ENCODE measurements at regions not wholly inside any gene's neighbourhood (a gene's known extent, or its start where the extent isn't known, plus 50 kb on each side); places are given as distances from the start of the nearest gene placed in this dataset.
"Not testable (repeated sequence)": the region's sequence is repeated elsewhere in the genome, so short reads cannot be mapped to it uniquely, and the experiment has no call there.

GRCh38 chr14:38062223-38062622 is 145.5 kb upstream of the SSTR1 start:
- DNase-seq (ENCODE audit: low spot score) = not testable (repeated sequence)

- no peak for DNase-seq (ENCODE audit: low spot score)
Observed at GRCh38 chr14:38063711-38064320, 143.9 kb upstream of the SSTR1 start.

DNA sequence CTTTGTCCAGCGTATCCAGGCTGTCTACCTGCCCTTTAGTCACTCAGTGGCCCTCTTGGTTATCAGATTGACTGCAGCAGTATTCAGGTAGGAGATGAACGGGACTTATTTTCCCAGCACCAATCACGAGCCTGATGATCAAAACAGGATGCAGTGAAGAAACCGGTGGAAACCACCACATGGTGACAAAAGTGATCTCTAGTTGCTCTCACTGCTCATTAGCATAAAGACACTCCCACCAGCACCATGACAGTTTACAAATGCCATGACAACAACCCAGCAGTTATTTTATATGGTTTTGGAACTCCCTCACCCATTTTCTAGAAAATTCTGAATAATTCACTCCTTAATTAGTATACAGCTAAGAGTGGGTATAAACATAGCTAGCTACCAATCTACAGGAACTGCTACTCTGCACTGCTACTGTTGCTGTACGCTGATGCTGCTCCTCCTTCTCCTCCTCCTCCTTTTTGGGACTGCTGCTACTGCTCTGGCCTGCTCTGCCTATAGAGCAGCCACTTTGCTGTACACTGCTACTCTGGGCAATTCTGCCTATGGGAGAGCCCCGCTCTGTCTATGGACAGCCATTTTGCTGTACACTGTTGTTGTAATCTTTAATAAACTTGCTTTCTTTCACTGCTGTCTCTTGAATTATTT is 142.5 kb upstream of the SSTR1 start:
- no peak for DNase-seq (ENCODE audit: low spot score)

GRCh38 chr14:38070061-38070588 is 137.6 kb upstream of the SSTR1 start:
- DNase-seq (ENCODE audit: low spot score) = no peak

GRCh38 chr14:38073641-38074040 is 134.1 kb upstream of the SSTR1 start:
- DNase-seq (ENCODE audit: low spot score) = no peak

GRCh38 chr14:38074081-38074480 is 133.6 kb upstream of the SSTR1 start:
- DNase-seq (ENCODE audit: low spot score) = no peak

DNA sequence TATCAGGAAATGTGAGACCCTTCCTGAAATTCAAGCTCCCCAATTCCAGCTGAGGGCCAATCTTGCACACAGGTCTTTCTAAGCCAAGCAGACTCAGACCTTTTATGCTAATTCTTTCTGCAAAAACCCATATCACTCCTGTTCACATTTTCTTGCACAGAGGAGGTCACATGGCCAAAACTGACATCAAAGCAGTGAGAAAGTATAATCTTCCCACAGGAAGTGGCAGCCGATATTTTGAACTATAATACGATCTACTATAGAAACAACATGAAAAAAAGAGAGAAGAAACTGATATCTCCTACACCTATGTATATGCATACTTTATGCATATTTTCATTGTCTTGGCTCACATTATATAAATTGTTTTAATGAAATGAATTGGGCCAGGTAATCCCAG is 132.9 kb upstream of the SSTR1 start:
- no peak for DNase-seq (ENCODE audit: low spot score)

GRCh38 chr14:38078393-38078792 is 129.3 kb upstream of the SSTR1 start:
- DNase-seq (ENCODE audit: low spot score) = no peak

DNA sequence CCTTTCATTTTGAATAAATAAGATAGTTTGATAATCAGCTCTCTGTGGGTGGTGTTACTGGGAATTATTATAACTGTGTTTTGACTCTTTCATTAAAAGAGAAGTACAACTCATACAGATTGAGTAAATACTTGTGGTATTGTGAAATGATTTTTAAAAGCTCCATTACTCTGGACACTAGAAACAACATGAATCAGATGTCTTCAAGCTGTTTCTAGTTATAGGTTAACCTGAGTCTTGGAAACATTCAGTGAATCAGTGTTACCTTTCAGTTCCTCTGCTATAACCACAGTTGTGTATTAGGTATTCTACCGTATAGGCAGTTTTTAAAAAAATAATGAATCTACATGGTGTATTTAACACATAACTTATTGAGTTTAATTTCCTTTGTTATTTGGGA is 128.4 kb upstream of the SSTR1 start:
- DNase-seq (ENCODE audit: low spot score) = no peak

GRCh38 chr14:38079886-38080285 is 127.8 kb upstream of the SSTR1 start:
- no peak for DNase-seq (ENCODE audit: low spot score)

DNA sequence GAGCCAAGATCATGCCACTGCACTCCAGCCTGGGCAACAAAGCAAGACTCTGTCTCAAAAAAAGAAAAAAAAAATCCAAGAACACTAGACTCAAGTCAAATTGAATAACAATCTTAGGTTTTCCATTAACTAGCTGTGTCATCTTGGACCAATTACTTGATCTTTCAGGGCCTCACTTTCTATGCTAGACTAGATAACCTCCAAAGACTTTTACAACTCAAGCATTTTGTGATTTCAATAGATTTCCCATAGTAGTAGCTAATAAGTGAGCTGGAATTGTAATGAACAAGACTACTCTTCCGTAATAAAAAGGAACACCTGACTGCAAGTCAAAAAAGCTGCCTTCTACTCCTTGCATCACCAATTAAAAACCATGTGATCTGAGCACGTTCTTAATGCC is 127.0 kb upstream of the SSTR1 start:
- DNase-seq (ENCODE audit: low spot score) = no peak

- no peak for DNase-seq (ENCODE audit: low spot score)
Observed at GRCh38 chr14:38083039-38083438, 124.7 kb upstream of the SSTR1 start.

GRCh38 chr14:38089123-38089522 is 118.6 kb upstream of the SSTR1 start:
- DNase-seq (ENCODE audit: low spot score) = no peak

DNA sequence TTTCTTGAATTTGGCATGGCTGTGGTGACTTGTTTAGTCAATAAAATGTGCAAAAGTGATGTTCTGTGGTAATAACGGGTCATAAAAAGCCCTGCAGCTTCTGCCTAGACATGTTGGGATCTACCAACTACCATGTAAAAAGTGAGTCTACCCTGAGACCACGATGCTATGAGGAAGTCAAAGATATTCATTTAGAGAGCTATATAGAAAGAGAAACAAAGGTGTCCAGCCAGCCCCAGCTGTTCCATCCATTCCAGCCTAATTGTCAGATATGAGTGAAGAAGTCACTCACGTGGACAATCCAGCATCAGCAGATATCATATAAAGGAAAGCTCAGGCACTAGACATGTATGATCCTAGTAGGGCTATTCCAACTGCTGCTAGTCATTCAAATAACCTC is 117.2 kb upstream of the SSTR1 start:
- DNase-seq (ENCODE audit: low spot score) = no peak

GRCh38 chr14:38098074-38098836 is 109.4 kb upstream of the SSTR1 start:
- peak; percentile 24 for DNase-seq (ENCODE audit: low spot score)

DNA sequence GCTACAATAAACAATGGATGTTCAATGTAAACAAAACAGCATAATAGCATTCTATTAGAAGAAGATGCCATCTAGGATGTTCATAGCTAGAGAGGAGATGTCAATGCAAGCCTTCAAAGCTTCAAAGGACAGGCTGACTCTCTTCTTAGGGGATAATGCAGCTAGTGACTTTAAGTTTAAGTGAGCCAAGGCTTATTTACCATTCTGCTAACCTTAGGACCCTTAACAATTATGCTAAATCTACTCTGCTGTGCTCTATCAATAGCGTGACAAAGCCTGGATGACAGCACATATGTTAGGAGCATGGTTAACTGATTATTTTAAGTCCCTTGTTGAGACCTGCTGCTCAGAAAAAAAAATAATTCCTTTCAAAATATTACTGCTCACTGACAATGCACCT is 106.0 kb upstream of the SSTR1 start:
- no peak for DNase-seq (ENCODE audit: low spot score)

GRCh38 chr14:38103542-38104225 is 104.0 kb upstream of the SSTR1 start:
- no peak for DNase-seq (ENCODE audit: low spot score)

DNA sequence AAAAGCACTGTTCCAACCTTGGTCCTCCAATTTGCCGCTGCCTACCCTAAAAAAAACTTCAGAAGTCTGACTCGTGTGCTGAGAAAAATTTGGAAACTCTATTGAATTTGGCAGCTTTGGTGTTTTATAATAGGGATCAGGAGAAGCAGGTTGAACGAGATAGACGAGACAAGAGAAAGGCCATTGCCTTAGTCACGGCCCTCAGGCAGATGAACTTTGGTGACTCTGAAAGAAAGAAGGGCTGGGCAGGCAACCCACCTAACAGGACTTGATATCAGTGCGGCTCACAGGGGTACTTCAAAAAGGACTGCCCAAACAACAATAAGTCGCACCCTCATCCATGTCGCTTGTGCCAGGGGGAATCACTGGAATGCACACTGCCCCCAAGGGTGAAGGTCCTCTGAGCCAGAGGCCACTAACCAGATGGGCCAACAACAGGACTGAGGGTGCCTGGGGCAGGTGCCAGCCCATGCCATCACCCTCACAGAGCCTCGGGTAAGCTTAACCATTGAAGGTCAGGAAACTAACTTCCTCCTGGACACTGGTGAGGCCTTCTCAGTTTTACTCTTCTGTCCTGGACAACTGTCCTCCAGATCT is 102.5 kb upstream of the SSTR1 start:
- no peak for DNase-seq (ENCODE audit: low spot score)

DNA sequence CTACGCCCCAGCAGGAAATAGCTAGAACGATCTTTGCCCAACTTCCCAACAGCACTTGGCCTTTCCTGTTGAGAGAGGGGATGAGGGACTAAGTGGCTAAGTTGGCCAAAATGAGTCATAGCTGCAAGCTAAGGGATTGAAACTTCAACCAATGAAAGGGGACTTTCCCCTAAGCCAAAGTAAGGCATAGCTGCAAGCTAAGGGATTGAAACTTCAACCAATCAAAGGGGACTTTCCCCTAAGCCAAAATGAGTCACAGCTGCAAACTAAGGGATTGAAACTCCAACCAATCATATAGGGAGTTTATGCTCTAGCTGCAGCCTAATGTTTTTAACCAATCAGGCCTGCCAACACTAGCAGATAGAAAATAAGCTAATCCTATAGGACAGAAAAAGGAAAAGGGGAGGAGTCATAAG is 100.5 kb upstream of the SSTR1 start:
- DNase-seq (ENCODE audit: low spot score) = no peak

DNA sequence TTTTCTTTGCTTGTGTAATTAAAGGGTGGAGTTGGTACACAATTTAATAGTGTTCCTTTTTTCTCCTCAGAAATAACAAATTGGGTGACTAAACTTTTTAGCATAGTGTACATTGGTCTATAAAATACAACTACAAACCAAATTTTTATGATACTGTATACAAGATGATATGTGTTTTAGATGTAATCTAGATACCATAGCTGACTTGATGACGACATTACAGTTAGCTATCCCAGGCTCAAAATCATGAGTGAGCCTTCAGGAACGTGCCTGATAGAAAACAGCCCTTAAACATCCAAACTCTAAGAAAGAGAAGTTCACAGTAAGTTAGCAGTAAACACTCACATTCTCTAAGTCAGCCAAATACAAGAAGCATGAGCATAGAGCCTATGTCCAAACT is 99.0 kb upstream of the SSTR1 start:
- DNase-seq (ENCODE audit: low spot score) = no peak

GRCh38 chr14:38110258-38110657 is 97.4 kb upstream of the SSTR1 start:
- DNase-seq (ENCODE audit: low spot score) = no peak

DNA sequence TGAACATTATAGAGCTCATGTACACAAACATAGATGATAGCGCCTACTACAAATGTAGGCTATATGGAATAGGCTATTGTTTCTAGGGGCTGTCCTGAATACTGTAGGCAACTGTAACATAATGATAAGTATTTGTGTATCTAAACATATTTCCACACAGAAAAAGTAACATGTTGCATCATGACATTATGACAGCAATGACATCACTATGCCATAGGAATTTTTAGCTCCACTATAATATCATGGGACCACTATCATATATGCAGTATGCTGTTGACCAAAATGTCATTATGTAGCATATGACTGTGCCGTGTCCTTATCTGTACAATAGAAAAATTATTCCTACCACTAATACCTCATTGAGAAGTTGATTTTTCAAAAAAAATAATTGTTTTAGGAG is 96.7 kb upstream of the SSTR1 start:
- no peak for DNase-seq (ENCODE audit: low spot score)
